Activated B cell treated with CpG ODN at 0.5 μM for 24 hours (primary cell): ENCODE measurements at regions not wholly inside any gene's neighbourhood (a gene's known extent, or its start where the extent isn't known, plus 50 kb on each side); places are given as distances from the start of the nearest gene placed in this dataset.

Source experiments
- ATAC-seq: fragments of 200-7000 bp; cut with Tn5 transposase; one replicate; pipeline ENCODE4 v1.10.0; 2021; ENCODE audit warnings: low read depth, mild to moderate bottlenecking, moderate library complexity
- CTCF ChIA-PET: fragments of 350-600 bp; sonication (Branson Sonifier 250); formaldehyde crosslinking; loops from one replicate; lab custom pipeline; 2021; ENCODE audit warnings: antibody characterized with exemption; lab: Charles Lee
- POLR2A ChIA-PET: fragments of 350-600 bp; sonication (Branson Sonifier 250); formaldehyde crosslinking; loops from one replicate; lab custom pipeline; 2021; ENCODE audit warnings: antibody characterized with exemption; lab: Charles Lee
- DNase-seq: peaks from one replicate; pipeline ENCODE4 v3.0.0; 2022
- H3K27ac Mint-ChIP-seq: one replicate; pipeline ENCODE4 v1.8.0; 2020; ENCODE audit warnings: mixed read lengths
- H3K27me3 Mint-ChIP-seq: one replicate; pipeline ENCODE4 v1.8.0; 2021; ENCODE audit warnings: mixed read lengths
- H3K36me3 Mint-ChIP-seq: one replicate; pipeline ENCODE4 v1.8.0; 2021; ENCODE audit warnings: low read depth, mixed read lengths
- H3K4me1 Mint-ChIP-seq: one replicate; pipeline ENCODE4 v1.8.0; 2021; ENCODE audit warnings: mixed read lengths
- H3K4me3 Mint-ChIP-seq: one replicate; pipeline ENCODE4 v1.8.0; 2020; ENCODE audit warnings: mild to moderate bottlenecking, mixed read lengths
- H3K9me3 Mint-ChIP-seq: one replicate; pipeline ENCODE4 v1.8.0; 2020; ENCODE audit warnings: mixed read lengths
- intact Hi-C: fragments of 100-400 bp; cut with micrococcal nuclease; formaldehyde crosslinking; loops from one replicate; pipeline ENCODE4 v1.15.1; 2024
- TF ChIP-seq, protein P1 (sequence below): fragments of 200-600 bp; IDR thresholded peaks from one replicate; pipeline ENCODE4 v1.8.0; 2022; ENCODE audit warnings: antibody characterized with exemption, mild to moderate bottlenecking

DNA sequence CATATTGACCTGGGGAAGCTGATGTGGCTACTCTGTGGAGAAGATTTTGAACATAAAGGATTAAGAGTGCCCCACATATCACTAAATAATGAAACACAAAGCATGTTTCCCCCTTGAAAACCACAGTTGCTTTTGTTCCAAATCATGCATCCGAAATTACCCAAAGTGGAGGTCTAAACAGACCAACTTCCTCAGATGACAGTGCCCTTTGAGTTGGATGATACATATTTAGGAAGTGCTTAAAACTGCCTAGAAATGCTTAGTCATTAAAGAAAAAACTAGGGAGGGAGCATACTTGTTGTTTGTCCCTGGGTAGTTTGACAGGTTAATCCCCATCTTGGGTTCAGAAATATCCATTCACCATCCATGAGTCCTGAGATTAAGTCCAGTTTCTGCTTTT, 1070.3 kb downstream of the SUCLG1 start:
- TF ChIP-seq, protein P1, sequence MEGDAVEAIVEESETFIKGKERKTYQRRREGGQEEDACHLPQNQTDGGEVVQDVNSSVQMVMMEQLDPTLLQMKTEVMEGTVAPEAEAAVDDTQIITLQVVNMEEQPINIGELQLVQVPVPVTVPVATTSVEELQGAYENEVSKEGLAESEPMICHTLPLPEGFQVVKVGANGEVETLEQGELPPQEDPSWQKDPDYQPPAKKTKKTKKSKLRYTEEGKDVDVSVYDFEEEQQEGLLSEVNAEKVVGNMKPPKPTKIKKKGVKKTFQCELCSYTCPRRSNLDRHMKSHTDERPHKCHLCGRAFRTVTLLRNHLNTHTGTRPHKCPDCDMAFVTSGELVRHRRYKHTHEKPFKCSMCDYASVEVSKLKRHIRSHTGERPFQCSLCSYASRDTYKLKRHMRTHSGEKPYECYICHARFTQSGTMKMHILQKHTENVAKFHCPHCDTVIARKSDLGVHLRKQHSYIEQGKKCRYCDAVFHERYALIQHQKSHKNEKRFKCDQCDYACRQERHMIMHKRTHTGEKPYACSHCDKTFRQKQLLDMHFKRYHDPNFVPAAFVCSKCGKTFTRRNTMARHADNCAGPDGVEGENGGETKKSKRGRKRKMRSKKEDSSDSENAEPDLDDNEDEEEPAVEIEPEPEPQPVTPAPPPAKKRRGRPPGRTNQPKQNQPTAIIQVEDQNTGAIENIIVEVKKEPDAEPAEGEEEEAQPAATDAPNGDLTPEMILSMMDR, result no peak
- Mint-ChIP-seq H3K27me3 (no peaks in the 10 kb centered on the region), H3K27ac (no peak overlapping the region), H3K4me1 (no peaks in the 10 kb centered on the region), H3K36me3 (no peaks in the 10 kb centered on the region), H3K9me3 (no peaks in the 10 kb centered on the region), H3K4me3 (no peak overlapping the region)
- POLR2A ChIA-PET, result no interaction called here
- intact Hi-C loops, result no loop called here
- CTCF ChIA-PET, result no interaction called here
- ATAC-seq (no peak), DNase-seq (no peak)

DNA sequence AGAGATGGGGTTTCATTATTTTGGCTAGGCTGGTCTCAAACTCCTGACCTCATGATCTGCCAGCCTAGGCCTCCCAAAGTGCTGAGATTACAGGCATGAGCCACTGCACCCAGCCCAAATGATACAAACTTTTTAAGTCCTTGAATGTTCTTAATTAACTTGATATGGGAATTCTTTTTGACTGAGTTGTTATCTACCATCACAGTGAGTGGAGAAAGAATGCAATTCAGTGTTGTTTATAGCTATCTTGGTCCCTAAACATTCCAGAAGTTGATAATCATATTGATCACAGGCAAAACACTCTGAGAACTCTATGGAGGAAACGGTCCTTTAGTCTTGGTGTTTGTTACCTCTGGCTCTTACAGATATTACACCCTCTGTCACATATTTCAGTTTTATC, 1072.5 kb downstream of the SUCLG1 start:
- ChIA-PET CTCF (no interaction called here), POLR2A (no interaction called here)
- Mint-ChIP-seq H3K27ac (no peak overlapping the region), H3K4me1 (no peaks in the 10 kb centered on the region), H3K36me3 (no peaks in the 10 kb centered on the region), H3K4me3 (no peak overlapping the region), H3K9me3 (peaks cover 4% of the 10 kb centered on the region), H3K27me3 (no peaks in the 10 kb centered on the region)
- TF ChIP-seq, protein P1, result no peak
- no peak for ATAC-seq
- no peak for DNase-seq
- intact Hi-C loops, result no loop called here

DNA sequence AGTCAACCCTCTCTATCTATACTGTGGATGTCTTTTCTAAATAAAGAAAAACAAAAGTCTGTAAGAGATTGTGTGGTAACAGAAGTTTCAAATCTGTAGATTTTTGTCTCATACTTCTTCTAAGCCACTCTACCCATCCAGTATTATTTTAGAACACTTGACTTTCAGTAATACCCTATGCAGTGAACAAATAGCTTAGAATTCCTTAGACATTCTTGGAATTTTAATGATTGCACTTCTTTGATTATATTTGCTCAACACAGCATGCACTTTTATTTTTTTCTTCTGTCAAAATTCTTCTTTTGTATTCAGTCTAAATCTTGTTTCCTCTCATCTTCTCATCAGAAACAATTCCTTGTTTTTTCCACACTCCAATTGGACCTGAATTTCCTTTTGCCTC, 1080.2 kb downstream of the SUCLG1 start:
- Mint-ChIP-seq H3K4me1 (no peaks in the 10 kb centered on the region), H3K36me3 (no peaks in the 10 kb centered on the region), H3K4me3 (no peak overlapping the region), H3K27ac (no peak overlapping the region), H3K27me3 (no peaks in the 10 kb centered on the region), H3K9me3 (peaks cover 14% of the 10 kb centered on the region)
- ATAC-seq, result no peak
- ChIA-PET CTCF (no interaction called here), POLR2A (no interaction called here)
- intact Hi-C loops, result no loop called here
- TF ChIP-seq, protein P1, result no peak
- DNase-seq, result no peak

DNA sequence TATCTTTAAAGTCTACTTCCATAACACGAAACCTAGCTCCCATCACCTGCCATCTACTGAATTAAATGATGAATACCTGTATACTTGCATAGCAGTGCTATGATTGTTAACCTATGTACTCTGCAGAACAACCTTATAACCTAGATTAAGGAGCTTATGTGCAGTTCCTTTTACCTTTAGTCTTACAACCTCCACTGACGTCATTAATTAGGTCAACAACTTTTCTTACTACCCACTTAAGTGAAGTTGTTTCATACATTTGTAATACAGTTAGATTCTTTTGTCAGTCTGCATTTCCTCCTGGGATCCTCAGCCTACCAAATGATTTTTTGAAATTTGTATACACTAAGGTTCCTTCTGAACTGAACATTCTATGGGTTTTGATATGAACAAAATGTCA, 1082.3 kb downstream of the SUCLG1 start:
- Mint-ChIP-seq H3K36me3 (no peaks in the 10 kb centered on the region), H3K27me3 (no peaks in the 10 kb centered on the region), H3K9me3 (peaks cover 14% of the 10 kb centered on the region), H3K27ac (no peak overlapping the region), H3K4me3 (no peak overlapping the region), H3K4me1 (no peaks in the 10 kb centered on the region)
- intact Hi-C loops, result no loop called here
- no peak for ATAC-seq
- CTCF ChIA-PET, result no interaction called here
- no peak for DNase-seq
- TF ChIP-seq, protein P1, result no peak
- POLR2A ChIA-PET, result no interaction called here

DNA sequence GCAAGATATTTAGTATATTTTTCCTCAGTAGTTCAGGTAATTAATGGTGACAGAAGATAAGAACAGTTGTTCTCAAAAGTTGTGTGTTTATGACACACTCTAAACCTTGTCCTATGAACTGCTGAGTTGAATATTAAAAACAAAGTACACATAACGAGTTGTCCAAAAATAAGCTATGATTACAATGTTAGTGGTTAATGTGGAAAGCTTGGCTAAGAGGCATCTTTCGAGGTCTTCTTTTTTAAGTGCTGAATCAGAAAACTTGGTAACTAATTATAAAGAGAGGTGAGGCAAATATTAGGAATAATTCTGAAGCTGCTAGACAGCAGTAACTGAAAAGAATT, 1088.7 kb downstream of the SUCLG1 start:
- Mint-ChIP-seq H3K9me3 (peaks cover 8% of the 10 kb centered on the region), H3K4me3 (no peak overlapping the region), H3K27me3 (no peaks in the 10 kb centered on the region), H3K36me3 (no peaks in the 10 kb centered on the region), H3K4me1 (no peaks in the 10 kb centered on the region), H3K27ac (no peak overlapping the region)
- intact Hi-C loops, result no loop called here
- DNase-seq (no peak), ATAC-seq (no peak)
- POLR2A ChIA-PET, result interaction anchor here (0.6 kb wide), 1 partner anchor 44 kb away, joined by 3 read pairs; no protein-coding TSS in a partner anchor
- TF ChIP-seq, protein P1, result no peak
- CTCF ChIA-PET, result no interaction called here
